Effector memory CD8-positive, alpha-beta T cell (primary cell): ENCODE measurements at regions not wholly inside any gene's neighbourhood (a gene's known extent, or its start where the extent isn't known, plus 50 kb on each side); places are given as distances from the start of the nearest gene placed in this dataset.

Experiments used
- ATAC-seq: fragments of 150-1000 bp; cut with Tn5 transposase; replicated peaks from 2 replicates; pipeline ENCODE4 v1.10.0; 2021; ENCODE audit warnings: mild to moderate bottlenecking, moderate library complexity
- DNase-seq, 3 experiments: peaks; one replicate each; pipeline ENCODE4 v3.0.0; 2021
- H3K27ac Mint-ChIP-seq, 2 donors: one replicate each; pipeline ENCODE4 v1.8.0; 2022; ENCODE audit warnings: mild to moderate bottlenecking in 2 of 2, mixed read lengths in 2 of 2, moderate library complexity in 2 of 2
- H3K27me3 Mint-ChIP-seq, 2 donors: one replicate each; pipeline ENCODE4 v1.8.0; 2022; ENCODE audit warnings: mixed read lengths in 2 of 2
- H3K36me3 Mint-ChIP-seq: one replicate; pipeline ENCODE4 v1.8.0; 2022; ENCODE audit warnings: mild to moderate bottlenecking, moderate library complexity, mixed read lengths; ENCODE audit not compliant: insufficient read depth
- H3K4me1 Mint-ChIP-seq, 2 donors: one replicate each; pipeline ENCODE4 v1.8.0; 2022; ENCODE audit warnings: low read depth in 2 of 2, mixed read lengths in 2 of 2
- H3K4me3 Mint-ChIP-seq, 2 donors: one replicate each; pipeline ENCODE4 v1.8.0; 2022; ENCODE audit warnings: mild to moderate bottlenecking in 2 of 2, mixed read lengths in 2 of 2, moderate library complexity in 2 of 2
- H3K9me3 Mint-ChIP-seq, 2 donors: one replicate each; pipeline ENCODE4 v1.8.0; 2022; ENCODE audit warnings: mixed read lengths in 2 of 2

DNA sequence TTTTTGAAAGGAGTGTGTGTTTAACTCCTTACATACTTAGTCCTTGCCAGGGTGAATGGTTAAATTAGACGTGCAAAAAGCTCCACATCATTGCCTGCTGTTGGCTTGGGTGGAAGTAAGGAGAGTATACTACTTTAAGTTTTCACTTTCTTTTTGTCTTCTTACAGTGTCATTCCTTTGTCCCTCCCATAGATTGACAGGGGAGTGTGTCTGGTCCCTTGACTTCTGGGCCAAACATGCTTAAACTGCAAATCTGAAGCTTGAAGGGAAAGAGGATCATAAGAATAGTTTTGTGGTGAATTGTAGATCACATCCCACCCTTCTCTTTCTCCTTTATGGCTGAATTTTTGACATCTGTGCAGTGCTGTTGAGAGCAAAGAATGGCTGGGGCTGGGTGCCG, 355.8 kb upstream of the C2CD4B start:
- DNase-seq = no peak
- no peak for ATAC-seq
- H3K27ac Mint-ChIP-seq = no peak overlapping the region
- H3K4me3 Mint-ChIP-seq = no peak overlapping the region
- H3K36me3 Mint-ChIP-seq = no peaks in the 10 kb centered on the region
- H3K9me3 Mint-ChIP-seq = no peaks in the 10 kb centered on the region
- H3K27me3 Mint-ChIP-seq = peaks cover 46 to 78% of the 10 kb centered on the region in 2 donors
- no peaks in the 10 kb centered on the region for H3K4me1 Mint-ChIP-seq

DNA sequence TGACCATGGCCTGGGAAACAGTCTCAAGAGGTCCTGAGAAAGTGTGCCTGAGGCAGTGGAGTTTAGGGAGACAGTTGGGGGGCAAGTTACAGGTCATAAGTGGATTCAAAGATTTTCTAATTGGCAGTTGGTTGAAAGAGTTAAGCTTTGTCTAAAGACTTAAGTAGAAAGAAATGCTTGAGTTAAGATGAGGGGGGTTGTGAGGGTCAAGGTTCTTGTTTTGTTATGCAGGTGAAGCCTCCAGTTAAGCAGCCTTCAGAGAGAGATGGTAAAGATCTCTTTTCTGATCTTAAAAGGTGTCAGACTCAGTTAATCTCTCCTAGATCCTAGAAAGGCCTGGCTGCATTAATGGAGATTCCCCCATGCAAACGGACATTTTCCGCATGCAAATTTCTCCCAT, 356.3 kb upstream of the C2CD4B start:
- no peak overlapping the region for H3K27ac Mint-ChIP-seq
- H3K27me3 Mint-ChIP-seq = peaks cover 46 to 75% of the 10 kb centered on the region in 2 donors
- H3K4me1 Mint-ChIP-seq = no peaks in the 10 kb centered on the region
- H3K9me3 Mint-ChIP-seq = no peaks in the 10 kb centered on the region
- ATAC-seq (no peak), DNase-seq (no peak)
- no peak overlapping the region for H3K4me3 Mint-ChIP-seq
- H3K36me3 Mint-ChIP-seq = no peaks in the 10 kb centered on the region

DNA sequence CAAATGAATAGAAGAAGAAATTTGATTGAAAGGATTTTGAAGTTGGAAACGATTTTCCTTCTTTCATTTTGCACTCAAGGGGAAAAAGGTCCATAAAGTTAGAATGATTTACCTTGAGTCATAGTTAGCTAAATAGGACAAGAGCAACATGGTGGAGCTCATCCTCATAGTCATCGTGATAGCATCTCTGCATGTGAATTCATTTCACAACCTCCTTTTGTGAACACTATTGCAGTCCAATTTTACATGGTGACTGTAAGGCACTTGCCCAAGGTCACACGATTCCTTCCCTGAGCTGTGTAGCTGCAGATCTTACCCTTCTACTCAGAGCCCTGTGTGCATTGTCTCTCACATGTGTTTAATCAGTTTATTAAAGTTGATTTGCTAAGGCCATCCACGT, 359.8 kb upstream of the C2CD4B start:
- Mint-ChIP-seq H3K36me3 (no peaks in the 10 kb centered on the region), H3K9me3 (no peaks in the 10 kb centered on the region), H3K27me3 (peaks cover 42 to 66% of the 10 kb centered on the region in 2 donors), H3K4me3 (no peak overlapping the region), H3K27ac (no peak overlapping the region), H3K4me1 (no peaks in the 10 kb centered on the region)
- DNase-seq (no peak), ATAC-seq (no peak)

DNA sequence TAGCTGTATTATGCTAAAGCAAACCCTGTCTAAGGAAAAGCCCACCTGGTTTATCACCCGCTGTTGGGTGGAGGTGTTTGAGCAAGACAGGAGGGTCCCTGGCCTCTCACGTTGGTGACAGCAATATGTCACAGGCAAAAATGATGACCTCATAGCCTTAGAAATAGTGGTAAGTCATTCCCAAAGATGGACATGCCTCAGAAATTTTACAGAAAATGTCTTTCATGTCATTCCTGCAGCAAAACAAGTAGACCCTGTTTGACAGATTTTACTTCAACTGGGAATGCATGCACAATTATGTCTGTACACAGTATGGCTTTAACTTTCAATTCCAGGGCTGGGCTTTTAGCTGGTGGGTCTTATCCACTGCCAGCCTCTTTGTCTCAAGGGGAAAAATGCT, 362.3 kb upstream of the C2CD4B start:
- ATAC-seq = no peak
- no peak for DNase-seq
- H3K4me1 Mint-ChIP-seq = no peaks in the 10 kb centered on the region
- peaks cover 38 to 50% of the 10 kb centered on the region in 2 donors for H3K27me3 Mint-ChIP-seq
- no peak overlapping the region for H3K27ac Mint-ChIP-seq
- no peaks in the 10 kb centered on the region for H3K36me3 Mint-ChIP-seq
- H3K9me3 Mint-ChIP-seq = no peaks in the 10 kb centered on the region
- H3K4me3 Mint-ChIP-seq = no peak overlapping the region

DNA sequence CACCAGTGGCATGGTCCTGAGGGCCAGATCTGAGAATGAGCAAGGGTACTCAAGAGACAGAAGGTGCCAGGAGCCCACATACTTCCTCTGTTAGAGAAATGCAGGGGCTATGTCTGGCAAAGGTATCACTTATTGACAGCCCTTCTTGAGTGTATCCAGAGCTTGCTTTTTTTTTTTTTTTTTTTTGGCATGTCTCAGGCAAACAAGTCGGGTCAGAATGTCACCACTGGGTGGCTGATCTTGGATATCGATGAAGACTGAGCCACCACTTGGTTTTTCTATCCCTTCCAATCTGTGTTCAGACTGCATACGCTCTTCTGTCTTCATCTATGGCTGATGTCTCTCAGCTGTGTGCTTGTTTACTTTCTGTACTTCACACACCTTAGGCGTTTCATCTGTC, 363.4 kb upstream of the C2CD4B start:
- no peak overlapping the region for H3K27ac Mint-ChIP-seq
- DNase-seq = no peak
- no peak overlapping the region for H3K4me3 Mint-ChIP-seq
- no peaks in the 10 kb centered on the region for H3K36me3 Mint-ChIP-seq
- no peaks in the 10 kb centered on the region for H3K9me3 Mint-ChIP-seq
- no peak for ATAC-seq
- peaks cover 31 to 50% of the 10 kb centered on the region in 2 donors for H3K27me3 Mint-ChIP-seq
- H3K4me1 Mint-ChIP-seq = no peaks in the 10 kb centered on the region

DNA sequence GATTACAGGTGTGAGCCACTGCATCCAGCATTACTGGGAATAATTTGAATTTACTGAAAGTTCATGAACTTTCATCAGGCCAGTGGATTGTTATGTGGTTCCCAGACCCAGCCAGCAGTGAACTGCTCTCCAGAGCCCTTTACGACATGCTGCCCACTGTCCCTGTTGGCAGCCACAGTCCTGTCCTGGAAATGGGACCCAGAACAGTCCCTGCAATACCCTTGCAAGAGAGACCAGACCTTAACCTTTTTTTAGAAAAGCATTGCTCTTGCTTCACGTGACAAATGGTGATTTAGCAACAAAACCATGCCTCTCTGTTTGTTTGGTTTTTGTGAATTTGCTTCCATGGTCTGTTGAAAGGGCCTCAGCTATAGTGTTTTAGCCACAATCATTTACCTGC, 367.3 kb upstream of the C2CD4B start:
- Mint-ChIP-seq H3K27me3 (peaks cover 32 to 43% of the 10 kb centered on the region in 2 donors), H3K9me3 (no peaks in the 10 kb centered on the region), H3K4me3 (no peak overlapping the region), H3K27ac (no peak overlapping the region), H3K36me3 (no peaks in the 10 kb centered on the region), H3K4me1 (no peaks in the 10 kb centered on the region)
- ATAC-seq = no peak
- DNase-seq = no peak

DNA sequence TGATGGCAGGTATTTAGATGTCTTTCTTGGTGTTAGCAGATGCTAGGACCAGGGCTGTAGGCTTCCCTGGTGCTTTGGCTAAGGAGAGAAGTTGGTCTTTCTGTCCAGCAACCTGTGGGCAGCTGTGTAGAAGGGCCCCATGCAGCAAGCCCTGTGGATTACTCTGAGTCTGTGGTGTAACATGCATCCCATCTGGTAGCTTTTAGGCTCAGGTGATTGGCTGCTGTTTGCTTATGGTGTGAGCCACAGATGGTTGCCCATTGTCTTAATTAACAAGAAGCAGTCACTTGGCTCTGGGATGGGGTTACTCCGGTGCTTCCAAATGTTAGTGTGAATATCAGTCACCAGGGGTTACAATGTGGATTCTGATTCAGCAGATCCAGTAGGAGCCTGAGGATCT, 368.6 kb upstream of the C2CD4B start:
- Mint-ChIP-seq H3K36me3 (no peaks in the 10 kb centered on the region), H3K27me3 (peaks cover 28 to 49% of the 10 kb centered on the region in 2 donors), H3K4me1 (no peaks in the 10 kb centered on the region), H3K4me3 (no peak overlapping the region), H3K9me3 (no peaks in the 10 kb centered on the region), H3K27ac (no peak overlapping the region)
- ATAC-seq (no peak), DNase-seq (no peak)

DNA sequence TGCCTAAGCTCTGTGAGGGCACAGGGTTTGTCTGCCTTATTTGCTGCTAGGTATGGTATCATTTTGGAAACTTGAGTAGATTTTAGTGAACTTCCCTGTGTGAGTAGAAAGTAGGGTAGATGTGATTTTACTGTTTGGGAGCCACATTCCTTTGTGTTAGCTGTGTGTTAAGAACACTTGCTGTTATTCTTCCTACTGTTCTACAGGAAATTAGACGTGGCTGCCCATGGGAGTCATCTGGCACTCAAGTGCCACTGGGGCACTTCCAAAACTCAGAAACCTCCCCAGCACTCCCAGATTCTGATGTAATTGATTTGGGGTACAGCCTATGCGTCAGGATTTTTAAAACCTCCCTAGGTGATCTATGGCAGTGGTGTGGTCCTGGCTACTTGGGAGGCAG, 369.9 kb upstream of the C2CD4B start:
- no peak overlapping the region for H3K4me3 Mint-ChIP-seq
- H3K27me3 Mint-ChIP-seq = peaks cover 25 to 52% of the 10 kb centered on the region in 2 donors
- H3K4me1 Mint-ChIP-seq = no peaks in the 10 kb centered on the region
- H3K9me3 Mint-ChIP-seq = no peaks in the 10 kb centered on the region
- no peaks in the 10 kb centered on the region for H3K36me3 Mint-ChIP-seq
- no peak overlapping the region for H3K27ac Mint-ChIP-seq
- ATAC-seq = no peak
- DNase-seq = no peak

DNA sequence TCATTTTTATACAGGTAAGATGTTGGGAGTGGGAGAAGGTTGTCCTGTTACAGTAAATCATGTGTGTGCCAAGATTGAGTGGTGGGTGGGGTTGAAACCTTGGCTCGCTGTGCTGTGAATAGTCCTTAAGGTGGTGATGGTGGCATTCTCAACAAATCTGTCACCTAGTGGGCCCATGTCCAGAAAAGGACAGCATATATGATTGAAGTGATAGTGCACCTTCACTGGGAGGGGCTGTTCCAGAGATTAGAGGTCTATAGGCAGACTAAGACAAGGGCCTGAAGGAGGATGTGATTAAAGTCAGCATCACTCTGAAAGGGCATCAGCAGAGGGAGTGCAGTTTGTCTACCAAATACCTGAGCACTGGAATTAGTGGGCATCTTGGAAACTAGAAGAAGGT, 374.2 kb upstream of the C2CD4B start:
- Mint-ChIP-seq H3K4me3 (no peak overlapping the region), H3K27ac (no peak overlapping the region), H3K9me3 (no peaks in the 10 kb centered on the region), H3K27me3 (peaks cover 16 to 41% of the 10 kb centered on the region in 2 donors), H3K4me1 (no peaks in the 10 kb centered on the region), H3K36me3 (no peaks in the 10 kb centered on the region)
- ATAC-seq (no peak), DNase-seq (no peak)

DNA sequence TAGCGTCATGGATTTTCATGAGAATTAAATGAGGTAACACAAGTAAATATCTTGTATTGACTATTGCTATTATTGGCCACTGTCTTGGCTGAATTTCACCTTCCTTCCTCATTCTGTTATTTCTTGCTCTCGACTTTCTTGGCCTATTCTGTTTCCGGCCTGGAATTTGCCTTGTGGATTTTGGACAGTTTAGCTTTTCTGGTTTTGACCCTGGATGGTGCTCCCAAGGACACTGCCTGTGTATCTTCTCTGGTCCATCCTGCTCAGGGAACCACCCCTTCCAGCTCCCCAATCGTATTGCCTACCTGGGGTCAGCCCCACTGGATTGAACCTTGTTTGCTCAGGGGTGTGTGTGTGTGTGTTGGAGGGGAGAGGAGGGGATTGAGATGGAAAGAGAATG, 376.2 kb upstream of the C2CD4B start:
- Mint-ChIP-seq H3K9me3 (no peaks in the 10 kb centered on the region), H3K4me1 (no peaks in the 10 kb centered on the region), H3K27me3 (peaks cover 16 to 31% of the 10 kb centered on the region in 2 donors), H3K36me3 (no peaks in the 10 kb centered on the region), H3K4me3 (no peak overlapping the region), H3K27ac (no peak overlapping the region)
- no peak for ATAC-seq
- no peak for DNase-seq

DNA sequence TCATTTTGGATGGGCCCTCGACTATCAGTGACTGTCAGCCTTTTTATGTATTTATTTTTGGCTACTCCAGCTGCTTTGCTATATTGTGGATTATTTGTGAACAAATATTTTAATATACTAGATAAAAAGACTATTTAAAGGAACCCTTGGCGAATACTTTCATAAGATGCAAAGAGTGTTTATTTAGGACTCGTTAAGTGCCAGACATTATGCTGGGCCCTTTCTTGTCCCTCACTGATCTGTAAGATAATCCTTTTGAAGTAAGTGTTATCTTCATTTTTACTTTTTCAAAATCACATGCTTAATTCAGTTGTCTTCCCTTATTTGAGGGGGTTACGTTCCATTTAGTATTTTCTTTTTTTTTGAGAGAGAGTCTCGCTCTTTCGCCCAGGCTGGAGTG, 376.8 kb upstream of the C2CD4B start:
- no peak for DNase-seq
- H3K27me3 Mint-ChIP-seq = peaks cover 15 to 31% of the 10 kb centered on the region in 2 donors
- H3K9me3 Mint-ChIP-seq = no peaks in the 10 kb centered on the region
- no peak overlapping the region for H3K4me3 Mint-ChIP-seq
- H3K27ac Mint-ChIP-seq = no peak overlapping the region
- ATAC-seq = no peak
- no peaks in the 10 kb centered on the region for H3K4me1 Mint-ChIP-seq
- no peaks in the 10 kb centered on the region for H3K36me3 Mint-ChIP-seq

DNA sequence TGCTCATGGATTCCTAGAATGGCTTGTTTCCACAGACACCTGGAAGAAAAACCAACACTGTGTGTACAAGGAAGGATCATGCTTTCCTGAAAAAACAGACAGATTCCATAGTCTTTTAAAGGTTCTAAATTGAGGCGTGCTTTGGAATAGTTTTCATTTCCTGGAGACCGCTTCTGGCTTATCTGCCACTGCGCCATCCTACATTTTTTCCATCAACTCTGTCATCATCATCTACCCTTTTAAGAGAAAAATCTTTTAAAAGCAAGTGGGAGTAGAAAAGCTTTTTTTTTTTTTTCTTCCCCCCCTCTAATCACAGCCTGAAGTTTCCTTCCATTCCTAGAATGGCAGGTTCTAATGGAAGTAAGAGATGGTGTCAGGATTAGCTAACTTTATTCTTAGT, 379.4 kb upstream of the C2CD4B start:
- Mint-ChIP-seq H3K4me1 (no peaks in the 10 kb centered on the region), H3K27ac (no peak overlapping the region), H3K36me3 (no peaks in the 10 kb centered on the region), H3K4me3 (no peak overlapping the region), H3K9me3 (no peaks in the 10 kb centered on the region), H3K27me3 (peaks cover 23 to 24% of the 10 kb centered on the region in 2 donors)
- no peak for DNase-seq
- ATAC-seq = no peak

DNA sequence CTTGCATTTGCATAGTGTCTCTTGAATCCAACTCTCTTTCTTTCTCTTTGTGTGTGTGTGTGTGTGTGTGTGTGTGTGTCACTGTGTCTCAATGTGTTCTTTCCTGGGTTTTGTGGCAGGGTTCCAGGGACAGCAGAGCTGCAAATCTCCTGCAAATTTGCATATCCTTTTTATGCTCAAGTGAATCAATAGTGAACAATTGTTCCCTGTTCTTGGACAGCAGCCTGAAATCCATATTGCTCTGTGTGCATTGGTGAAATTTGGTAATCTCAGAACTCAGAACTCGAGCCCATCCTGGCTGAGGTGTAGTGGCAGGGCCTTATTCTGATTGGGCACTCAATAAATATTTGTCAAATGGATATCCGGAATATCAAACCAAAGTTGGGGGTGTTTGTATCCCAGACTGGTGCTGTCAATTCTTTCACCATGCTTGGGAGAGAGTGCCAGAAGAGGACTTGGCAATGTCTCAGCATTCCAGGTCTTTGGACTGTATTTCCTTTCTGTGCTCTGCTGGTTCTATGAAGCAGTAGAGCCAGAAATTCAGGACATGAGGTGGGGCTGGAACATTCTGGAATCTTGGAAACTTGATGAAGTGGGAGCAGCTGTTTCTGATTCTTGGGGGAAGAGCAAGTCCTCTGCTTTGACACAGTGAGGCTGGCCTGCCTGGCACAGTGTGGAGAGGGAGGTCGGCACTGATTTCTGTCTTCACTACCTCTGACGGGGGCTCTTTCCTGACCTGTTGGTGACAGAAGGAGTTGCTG, 380.6 kb upstream of the C2CD4B start:
- ATAC-seq = no peak
- DNase-seq = no peak
- Mint-ChIP-seq H3K4me3 (no peak overlapping the region), H3K4me1 (no peaks in the 10 kb centered on the region), H3K36me3 (no peaks in the 10 kb centered on the region), H3K27ac (peak overlapping the region in 1 of 2 donors; percentile 33), H3K27me3 (peaks cover 26 to 30% of the 10 kb centered on the region in 2 donors), H3K9me3 (no peaks in the 10 kb centered on the region)

DNA sequence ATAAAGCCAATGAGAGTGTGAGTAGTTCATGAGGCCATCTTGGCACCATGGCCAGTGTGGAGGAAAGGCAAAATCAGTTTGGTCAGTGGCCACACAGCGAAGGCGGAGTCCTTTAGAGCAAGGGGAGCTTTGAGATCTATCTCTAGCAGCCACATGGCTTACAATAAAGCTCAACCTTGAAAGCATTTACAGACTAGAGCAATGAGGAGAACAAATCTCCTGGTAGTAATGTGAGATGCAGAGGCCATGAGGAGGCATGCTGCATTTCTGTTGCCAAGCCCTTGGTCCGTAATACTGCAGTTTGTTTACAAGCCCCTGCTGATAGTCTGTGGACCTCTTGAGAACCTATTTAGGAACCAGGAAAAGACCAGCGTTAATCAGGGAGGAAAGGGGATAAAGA, 381.5 kb upstream of the C2CD4B start:
- H3K4me1 Mint-ChIP-seq = no peaks in the 10 kb centered on the region
- peaks cover 21 to 22% of the 10 kb centered on the region in 2 donors for H3K27me3 Mint-ChIP-seq
- no peak overlapping the region for H3K27ac Mint-ChIP-seq
- DNase-seq (no peak), ATAC-seq (no peak)
- H3K9me3 Mint-ChIP-seq = no peaks in the 10 kb centered on the region
- H3K4me3 Mint-ChIP-seq = no peak overlapping the region
- H3K36me3 Mint-ChIP-seq = no peaks in the 10 kb centered on the region
